ENCODE measurements at regions not wholly inside any gene's neighbourhood (a gene's known extent, or its start where the extent isn't known, plus 50 kb on each side); places are given as distances from the start of the nearest gene placed in this dataset.
A peak's percentile ranks its signal among the peaks of the same experiment; 100 is the strongest.

DNA sequence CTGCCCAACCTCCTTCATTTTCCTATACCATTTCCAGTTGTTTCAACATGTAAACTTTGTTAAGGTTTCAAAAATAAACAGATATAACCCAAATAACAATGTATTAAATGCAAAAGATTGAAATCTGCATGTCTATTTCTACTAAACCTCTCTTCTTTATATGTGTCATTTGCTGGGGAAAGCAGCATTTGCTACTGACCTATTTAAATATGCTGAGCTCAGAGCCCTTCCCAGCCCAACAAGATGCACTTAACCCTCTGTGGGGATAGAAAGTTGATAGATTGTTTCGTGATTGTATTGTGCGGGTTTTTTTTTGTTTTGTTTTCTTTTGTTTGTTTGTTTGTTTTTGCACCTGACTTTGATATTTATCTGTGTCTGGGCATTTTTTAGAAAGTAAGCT lies 139.5 kb downstream of the UCHL1 start:
- DNase-seq = no peak
- no peak overlapping the region for H3K4me3 ChIP-seq
- H3K36me3 ChIP-seq (ENCODE audit: insufficient read depth in 1 of 2, low read depth in 1 of 2) = no peaks in the 10 kb centered on the region
- WGBS, 3 donors = 69 to 85% (median 77%) methylated on average over 2 of the region's 2 CpGs
- H3K4me1 ChIP-seq = peaks cover 37% of the 10 kb centered on the region
- H3K27ac ChIP-seq = no peak overlapping the region
- H3K9me3 ChIP-seq = no peaks in the 10 kb centered on the region
- intact Hi-C loops (cut with DNase I) = no loop called here
- TF ChIP-seq, protein P1, sequence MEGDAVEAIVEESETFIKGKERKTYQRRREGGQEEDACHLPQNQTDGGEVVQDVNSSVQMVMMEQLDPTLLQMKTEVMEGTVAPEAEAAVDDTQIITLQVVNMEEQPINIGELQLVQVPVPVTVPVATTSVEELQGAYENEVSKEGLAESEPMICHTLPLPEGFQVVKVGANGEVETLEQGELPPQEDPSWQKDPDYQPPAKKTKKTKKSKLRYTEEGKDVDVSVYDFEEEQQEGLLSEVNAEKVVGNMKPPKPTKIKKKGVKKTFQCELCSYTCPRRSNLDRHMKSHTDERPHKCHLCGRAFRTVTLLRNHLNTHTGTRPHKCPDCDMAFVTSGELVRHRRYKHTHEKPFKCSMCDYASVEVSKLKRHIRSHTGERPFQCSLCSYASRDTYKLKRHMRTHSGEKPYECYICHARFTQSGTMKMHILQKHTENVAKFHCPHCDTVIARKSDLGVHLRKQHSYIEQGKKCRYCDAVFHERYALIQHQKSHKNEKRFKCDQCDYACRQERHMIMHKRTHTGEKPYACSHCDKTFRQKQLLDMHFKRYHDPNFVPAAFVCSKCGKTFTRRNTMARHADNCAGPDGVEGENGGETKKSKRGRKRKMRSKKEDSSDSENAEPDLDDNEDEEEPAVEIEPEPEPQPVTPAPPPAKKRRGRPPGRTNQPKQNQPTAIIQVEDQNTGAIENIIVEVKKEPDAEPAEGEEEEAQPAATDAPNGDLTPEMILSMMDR (IDR thresholded peaks at IDR 0.05) = no peak
- peak in 2 of 4 donors; percentile 46 to 57 for ATAC-seq
- H3K27me3 ChIP-seq (ENCODE audit: insufficient read depth in 3 of 3, low read length in 2 of 3) = no peaks in the 10 kb centered on the region

DNA sequence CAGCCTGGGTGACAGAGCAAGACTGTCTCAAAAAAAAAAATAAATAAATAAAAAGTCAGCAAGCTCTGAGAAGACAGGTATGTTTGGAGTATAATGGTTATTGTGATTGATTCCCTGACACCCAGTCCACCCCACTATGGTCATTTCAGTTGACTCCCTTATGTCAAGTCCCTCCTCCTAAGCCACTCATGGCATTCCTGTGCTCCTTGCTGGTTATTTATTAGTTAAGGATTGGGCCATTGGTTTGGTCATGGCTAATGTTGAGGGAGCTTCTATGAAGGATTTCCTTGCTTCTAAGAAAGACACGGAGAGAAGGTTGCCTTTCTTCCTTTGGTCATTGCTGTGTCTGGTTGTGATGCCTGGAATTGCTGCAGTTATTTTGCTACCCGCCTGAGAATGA lies 140.1 kb downstream of the UCHL1 start:
- intact Hi-C loops (cut with DNase I) = no loop called here
- 51 to 73% (median 63%) methylated on average over 2 of the region's 2 CpGs for WGBS, 3 donors
- DNase-seq (no peak), ATAC-seq (no peak)
- no peaks in the 10 kb centered on the region for H3K9me3 ChIP-seq
- H3K27ac ChIP-seq = no peak overlapping the region
- TF ChIP-seq, protein P1 (IDR thresholded peaks at IDR 0.05) = no peak
- H3K4me3 ChIP-seq = no peak overlapping the region
- H3K4me1 ChIP-seq = peaks cover 37% of the 10 kb centered on the region
- H3K36me3 ChIP-seq (ENCODE audit: insufficient read depth in 1 of 2, low read depth in 1 of 2) = no peaks in the 10 kb centered on the region
- no peaks in the 10 kb centered on the region for H3K27me3 ChIP-seq (ENCODE audit: insufficient read depth in 3 of 3, low read length in 2 of 3)

DNA sequence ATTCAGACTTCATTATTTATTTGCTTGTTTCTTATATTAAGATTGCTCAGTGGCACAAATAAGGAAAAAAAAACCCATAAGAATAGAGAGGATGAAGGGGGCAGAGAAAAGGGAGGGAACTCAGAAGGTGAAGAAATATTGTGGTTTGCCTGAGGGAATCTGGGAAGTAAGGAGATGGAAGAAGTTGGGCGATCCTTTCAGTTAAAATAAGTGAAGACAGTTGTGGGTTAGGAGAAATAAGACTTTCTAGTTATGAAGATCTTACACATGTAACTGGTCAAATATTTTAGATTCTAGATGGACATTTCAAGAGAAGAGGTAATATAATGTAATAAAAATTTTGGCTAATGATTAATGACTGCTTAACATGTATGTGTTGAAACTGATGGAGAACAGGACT lies 138.7 kb upstream of the LIMCH1 start:
- 88 to 100% (median 89%) methylated on average over 1 of the region's 1 CpG for WGBS, 3 donors

DNA sequence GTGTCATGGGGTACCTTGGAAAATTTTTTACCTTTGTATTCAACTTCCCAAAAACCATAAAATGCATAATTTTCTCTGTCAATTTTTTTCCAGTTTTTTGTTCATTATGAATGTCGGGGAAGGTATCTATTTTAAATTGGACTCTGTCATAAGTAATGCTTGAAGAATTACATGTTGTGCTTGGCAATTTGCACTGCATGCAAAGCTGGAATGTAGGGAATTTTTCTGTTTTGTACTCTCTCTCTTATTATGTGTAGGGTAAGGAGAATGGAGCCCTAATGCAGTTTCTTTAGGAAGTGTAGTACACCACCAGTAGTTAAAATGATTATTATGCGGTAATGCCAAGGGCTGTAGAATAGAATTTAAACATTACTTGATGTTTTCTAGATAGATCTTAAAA lies 137.7 kb upstream of the LIMCH1 start:
- TF ChIP-seq, protein P1 (IDR thresholded peaks at IDR 0.05) = no peak
- Histone ChIP-seq H3K27me3 (ENCODE audit: insufficient read depth in 3 of 3, low read length in 2 of 3) (no peaks in the 10 kb centered on the region), H3K36me3 (ENCODE audit: insufficient read depth in 1 of 2, low read depth in 1 of 2) (no peaks in the 10 kb centered on the region), H3K4me1 (peaks cover 22% of the 10 kb centered on the region), H3K4me3 (no peak overlapping the region), H3K9me3 (no peaks in the 10 kb centered on the region), H3K27ac (no peak overlapping the region)
- ATAC-seq = no peak
- DNase-seq = no peak
- WGBS, 3 donors = 67 to 71% (median 70%) methylated on average over 2 of the region's 2 CpGs
- intact Hi-C loops (cut with DNase I) = no loop called here

More for the DNA sequence above, 138.7 kb upstream of the LIMCH1 start:
- Histone ChIP-seq H3K9me3 (no peaks in the 10 kb centered on the region), H3K4me1 (peaks cover 31% of the 10 kb centered on the region), H3K27me3 (ENCODE audit: insufficient read depth in 3 of 3, low read length in 2 of 3) (no peaks in the 10 kb centered on the region), H3K4me3 (no peak overlapping the region), H3K36me3 (ENCODE audit: insufficient read depth in 1 of 2, low read depth in 1 of 2) (no peaks in the 10 kb centered on the region), H3K27ac (no peak overlapping the region)
- DNase-seq = no peak
- intact Hi-C loops (cut with DNase I) = no loop called here
- TF ChIP-seq, protein P1 (IDR thresholded peaks at IDR 0.05) = no peak
- no peak for ATAC-seq

- Histone ChIP-seq H3K27me3 (ENCODE audit: insufficient read depth in 3 of 3, low read length in 2 of 3) (no peaks in the 10 kb centered on the region), H3K36me3 (ENCODE audit: insufficient read depth in 1 of 2, low read depth in 1 of 2) (no peaks in the 10 kb centered on the region), H3K4me1 (peaks cover 25% of the 10 kb centered on the region), H3K9me3 (no peaks in the 10 kb centered on the region), H3K27ac (no peak overlapping the region), H3K4me3 (no peak overlapping the region)
- ATAC-seq (no peak), DNase-seq (no peak)
- TF ChIP-seq, protein P1 (IDR thresholded peaks at IDR 0.05) = no peak
- WGBS, 3 donors = 87 to 88% (median 88%) methylated on average over 4 of the region's 4 CpGs
- intact Hi-C loops (cut with DNase I) = no loop called here
Observed at GRCh38 chr4:41405464-41406112, 132.4 kb upstream of the LIMCH1 start.

All from psoas muscle (tissue), 7 donors.